ENCODE measurements at regions not wholly inside any gene's neighbourhood (a gene's known extent, or its start where the extent isn't known, plus 50 kb on each side); places are given as distances from the start of the nearest gene placed in this dataset.

DNA sequence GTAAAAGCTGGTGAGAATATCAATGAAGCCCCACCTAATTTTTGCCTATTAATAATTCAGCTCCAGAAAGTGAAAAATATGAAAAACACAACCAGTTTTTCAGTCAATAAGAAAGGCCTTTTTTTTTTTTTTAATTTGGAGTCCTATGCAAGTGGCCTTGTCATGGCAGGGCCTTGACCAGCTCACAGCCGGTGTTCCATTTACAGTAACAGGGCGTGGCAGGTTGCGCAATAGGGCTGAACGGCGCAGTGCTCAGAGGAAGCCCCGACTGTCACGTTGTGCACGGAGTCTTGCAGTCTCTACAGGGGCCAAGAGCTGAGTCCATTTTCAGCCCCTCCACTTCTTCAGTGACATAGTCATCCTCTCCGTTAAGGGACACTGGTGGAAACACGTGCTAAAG lies 184.1 kb upstream of the FN1 start:
- TF ChIP-seq, protein P1, sequence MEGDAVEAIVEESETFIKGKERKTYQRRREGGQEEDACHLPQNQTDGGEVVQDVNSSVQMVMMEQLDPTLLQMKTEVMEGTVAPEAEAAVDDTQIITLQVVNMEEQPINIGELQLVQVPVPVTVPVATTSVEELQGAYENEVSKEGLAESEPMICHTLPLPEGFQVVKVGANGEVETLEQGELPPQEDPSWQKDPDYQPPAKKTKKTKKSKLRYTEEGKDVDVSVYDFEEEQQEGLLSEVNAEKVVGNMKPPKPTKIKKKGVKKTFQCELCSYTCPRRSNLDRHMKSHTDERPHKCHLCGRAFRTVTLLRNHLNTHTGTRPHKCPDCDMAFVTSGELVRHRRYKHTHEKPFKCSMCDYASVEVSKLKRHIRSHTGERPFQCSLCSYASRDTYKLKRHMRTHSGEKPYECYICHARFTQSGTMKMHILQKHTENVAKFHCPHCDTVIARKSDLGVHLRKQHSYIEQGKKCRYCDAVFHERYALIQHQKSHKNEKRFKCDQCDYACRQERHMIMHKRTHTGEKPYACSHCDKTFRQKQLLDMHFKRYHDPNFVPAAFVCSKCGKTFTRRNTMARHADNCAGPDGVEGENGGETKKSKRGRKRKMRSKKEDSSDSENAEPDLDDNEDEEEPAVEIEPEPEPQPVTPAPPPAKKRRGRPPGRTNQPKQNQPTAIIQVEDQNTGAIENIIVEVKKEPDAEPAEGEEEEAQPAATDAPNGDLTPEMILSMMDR (IDR thresholded peaks at IDR 0.05; ENCODE audit: low read length): no peak
- no peak for TF ChIP-seq EZH2 (IDR thresholded peaks at IDR 0.05; ENCODE audit: borderline replicate concordance, low read length)
